ENCODE measurements at regions not wholly inside any gene's neighbourhood (a gene's known extent, or its start where the extent isn't known, plus 50 kb on each side); places are given as distances from the start of the nearest gene placed in this dataset.

DNA sequence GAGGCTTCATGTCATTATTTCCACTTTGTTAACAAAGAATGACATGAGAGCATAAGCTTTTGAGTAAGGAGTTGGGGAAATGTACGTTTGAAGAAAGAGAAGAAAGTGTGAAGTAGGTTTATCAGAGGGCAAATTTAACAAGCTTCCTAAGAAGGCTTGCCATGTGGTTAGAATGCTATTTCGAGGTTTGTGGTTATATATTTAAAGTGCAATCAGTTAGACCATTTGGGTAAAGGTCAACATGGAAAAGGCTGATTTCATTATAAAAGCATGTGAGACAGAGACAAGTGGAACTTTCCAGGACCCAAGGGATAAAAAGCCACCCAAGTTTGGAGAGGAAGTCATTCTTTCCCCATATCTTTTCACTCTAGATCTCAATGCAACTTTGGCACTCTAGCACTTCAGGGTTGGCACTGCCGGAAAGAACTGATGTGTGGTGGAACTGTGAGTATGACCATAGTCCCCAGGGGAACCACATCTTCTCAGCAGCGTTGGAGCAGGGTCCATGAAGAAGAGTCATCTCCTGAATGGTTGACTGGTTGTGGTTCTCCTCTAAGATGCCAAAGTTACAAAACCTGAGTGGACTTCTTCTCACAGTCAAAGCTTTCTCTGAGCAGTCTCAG lies 529.9 kb downstream of the MID1IP1 start:
- no peak for DNase-seq

DNA sequence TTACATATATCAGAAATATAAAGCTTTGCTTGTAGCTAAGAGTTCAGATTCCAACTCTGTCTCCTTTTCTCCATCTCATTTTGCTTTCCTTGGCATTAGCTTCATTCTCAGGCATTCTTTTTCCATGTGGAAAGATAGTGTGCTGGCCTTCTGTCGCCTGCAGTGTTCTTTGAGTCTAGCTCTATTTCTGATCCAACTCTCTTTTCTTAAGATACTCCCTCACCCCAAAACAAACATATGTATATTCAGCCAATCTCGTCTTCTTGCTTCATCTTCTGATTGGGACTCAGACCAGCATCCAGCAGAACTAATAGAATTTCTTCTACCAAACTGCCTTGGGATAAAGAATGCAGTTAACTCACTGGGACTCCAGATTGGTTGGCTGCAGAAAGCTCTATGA lies 532.2 kb downstream of the MID1IP1 start:
- DNase-seq, result no peak

- DNase-seq, result no peak
Observed at GRCh38 chrX:39335513-39336235, 534.4 kb downstream of the MID1IP1 start.

- DNase-seq, result peak; percentile 50 to 62
Observed at GRCh38 chrX:39336671-39337311, 535.5 kb downstream of the MID1IP1 start.

DNA sequence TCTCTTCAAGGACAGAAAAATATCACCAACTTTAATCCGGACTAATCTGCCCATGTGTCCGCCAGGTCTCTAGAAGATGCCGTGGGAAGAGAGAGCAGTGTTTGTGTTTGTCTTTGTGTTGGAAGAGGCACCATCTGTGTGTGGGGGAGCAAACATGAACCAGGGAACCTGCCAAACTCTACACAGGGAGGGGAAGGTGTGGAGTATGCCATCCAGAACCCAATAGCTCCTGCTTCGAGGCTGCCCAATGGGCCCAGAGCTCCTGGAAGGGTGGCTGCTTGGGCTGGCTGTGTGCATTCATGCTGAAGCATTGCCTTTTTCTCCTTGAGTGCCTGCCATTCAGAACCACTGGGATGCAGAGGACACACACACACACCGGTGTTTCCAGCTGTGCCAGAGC lies 536.2 kb downstream of the MID1IP1 start:
- DNase-seq, result no peak

DNA sequence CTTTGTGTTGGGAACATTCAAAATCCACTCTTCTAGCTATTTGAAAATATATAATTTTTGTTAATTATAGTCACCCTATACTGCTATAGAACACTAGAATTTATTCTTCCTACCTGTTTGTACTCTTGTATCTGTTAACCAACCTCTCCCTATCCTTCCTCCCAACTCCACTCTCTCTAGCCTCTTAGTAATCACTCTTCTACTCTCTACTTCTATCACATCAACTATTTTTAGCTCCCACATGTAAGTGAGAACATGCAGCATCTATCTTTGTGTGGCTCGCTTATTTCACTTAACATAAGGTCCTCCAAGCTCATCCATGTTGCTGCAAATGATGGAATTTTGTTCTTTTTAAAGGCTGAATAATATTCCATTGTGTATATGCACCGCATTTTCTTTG lies 537.3 kb downstream of the MID1IP1 start:
- DNase-seq, result no peak

GRCh38 chrX:39356119-39356807 lies 555.0 kb downstream of the MID1IP1 start:
- DNase-seq, result no peak

- no peak for DNase-seq
Observed at GRCh38 chrX:39360101-39360500, 558.8 kb downstream of the MID1IP1 start.

GRCh38 chrX:39361736-39362135 lies 560.5 kb downstream of the MID1IP1 start:
- no peak for DNase-seq

DNA sequence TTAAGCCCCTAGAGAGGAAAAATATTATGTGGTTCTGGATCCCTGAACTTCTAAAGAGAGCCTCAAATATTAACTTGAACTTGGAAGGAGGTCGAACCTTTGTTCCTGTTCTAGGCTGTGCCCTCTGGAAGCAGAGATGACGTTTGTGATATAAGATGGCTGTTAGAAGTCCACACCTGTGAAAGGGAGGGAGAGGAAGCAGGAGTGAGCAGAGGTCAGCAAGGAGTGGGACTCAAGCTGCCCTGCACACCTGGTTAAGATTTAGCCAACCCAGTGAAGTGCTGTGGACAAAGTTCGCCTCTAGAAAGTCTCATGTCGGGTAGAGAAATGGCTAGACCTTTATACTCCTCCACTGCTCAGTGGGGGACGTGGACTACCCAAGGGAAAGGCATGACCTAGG lies 566.2 kb downstream of the MID1IP1 start:
- DNase-seq, result no peak

GRCh38 chrX:39372115-39372514 lies 570.9 kb downstream of the MID1IP1 start:
- no peak for DNase-seq

DNA sequence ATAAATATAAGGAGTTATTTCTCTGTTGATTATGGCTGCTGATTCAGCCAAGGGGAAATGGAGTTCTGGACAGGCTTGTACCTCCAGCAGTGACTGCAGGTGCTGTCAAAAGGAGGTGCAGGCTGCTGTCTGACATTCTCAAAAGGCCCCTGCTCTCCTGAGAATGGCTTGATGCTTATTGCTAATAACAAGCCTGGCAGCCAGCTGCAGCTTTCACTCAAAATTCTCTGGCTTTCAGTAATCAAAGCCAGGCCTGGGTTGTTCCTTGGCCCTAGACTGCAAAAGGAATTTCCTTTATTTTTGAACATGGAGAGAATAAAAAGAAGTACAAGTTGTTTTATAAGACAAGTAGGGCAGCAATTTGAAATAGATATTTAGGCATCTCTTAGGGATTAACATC lies 575.9 kb downstream of the MID1IP1 start:
- DNase-seq, result no peak

GRCh38 chrX:39377773-39378172 lies 576.5 kb downstream of the MID1IP1 start:
- DNase-seq, result no peak

- DNase-seq, result peak; percentile 52 to 65
Observed at GRCh38 chrX:39381422-39381821, 580.2 kb downstream of the MID1IP1 start.

DNA sequence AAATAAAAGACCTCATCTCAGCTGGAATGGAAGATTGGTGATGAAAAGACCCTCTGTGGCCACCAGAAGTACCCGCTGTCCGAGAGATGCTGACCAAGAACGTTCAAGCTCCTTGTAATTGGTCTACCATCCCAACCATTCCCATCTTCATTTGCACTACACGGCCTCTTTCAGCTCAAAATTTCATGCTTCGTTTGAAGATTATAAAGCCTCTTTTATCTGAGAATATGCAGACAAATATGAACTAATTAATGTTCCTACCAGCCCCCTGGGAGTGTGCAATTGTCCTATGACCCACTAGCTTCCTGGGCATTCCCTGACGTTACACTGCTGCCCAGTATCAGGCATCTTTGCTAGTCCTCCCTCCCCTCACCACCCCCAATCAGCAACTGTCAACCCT lies 583.7 kb downstream of the MID1IP1 start:
- DNase-seq, result no peak

DNA sequence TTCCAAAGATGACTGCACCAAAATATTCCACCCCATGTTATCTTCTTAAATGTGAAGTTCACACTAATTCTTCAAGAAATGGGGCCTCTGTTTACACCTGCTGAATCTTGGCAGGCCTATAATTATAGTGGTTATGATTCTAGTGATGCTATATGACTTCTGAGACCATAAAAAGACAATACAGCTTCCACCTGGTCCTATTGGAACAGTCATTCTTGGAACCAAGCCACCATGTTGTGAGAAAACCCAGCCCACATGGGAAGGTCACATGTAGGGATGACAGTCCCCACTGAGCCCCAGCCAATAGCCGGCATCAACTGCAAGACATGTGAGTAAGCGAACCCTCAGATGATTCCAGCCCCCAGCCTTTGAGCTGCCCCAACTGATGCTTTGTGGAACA lies 587.5 kb downstream of the MID1IP1 start:
- no peak for DNase-seq

DNA sequence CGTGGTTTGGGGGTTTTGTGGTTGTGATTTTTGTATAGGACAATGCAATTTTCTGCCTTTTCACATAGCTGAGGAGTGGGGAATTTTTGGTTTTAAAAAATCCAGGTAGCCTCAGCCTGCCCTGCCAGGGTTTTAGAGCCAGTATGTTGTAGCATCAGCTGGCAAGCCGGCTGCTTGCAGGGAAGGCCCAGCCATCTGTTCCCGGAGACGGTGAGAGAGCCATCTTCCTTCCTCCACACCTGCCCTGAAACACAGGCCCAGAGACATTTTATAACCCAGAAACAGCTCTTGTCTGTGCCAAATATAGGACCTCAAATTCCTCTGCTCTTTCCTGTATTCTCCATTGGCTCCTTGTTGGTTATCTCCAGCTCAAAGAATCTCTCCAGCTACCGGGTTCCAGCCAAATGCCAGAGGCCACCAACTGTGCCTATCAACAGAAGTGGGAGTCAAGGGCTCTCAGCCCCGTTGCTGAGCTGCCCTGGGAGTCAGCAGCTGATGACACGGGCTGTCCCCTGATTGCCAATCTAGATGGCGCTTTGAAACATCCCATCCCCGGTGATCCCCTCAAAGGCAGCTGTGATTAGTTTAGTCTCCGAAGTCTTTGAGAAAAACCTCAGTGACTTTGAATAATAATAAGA lies 595.2 kb downstream of the MID1IP1 start:
- DNase-seq, result no peak

- DNase-seq, result peak in 1 of 2 donors; percentile 18
Observed at GRCh38 chrX:39397561-39398199, 596.4 kb downstream of the MID1IP1 start.

DNA sequence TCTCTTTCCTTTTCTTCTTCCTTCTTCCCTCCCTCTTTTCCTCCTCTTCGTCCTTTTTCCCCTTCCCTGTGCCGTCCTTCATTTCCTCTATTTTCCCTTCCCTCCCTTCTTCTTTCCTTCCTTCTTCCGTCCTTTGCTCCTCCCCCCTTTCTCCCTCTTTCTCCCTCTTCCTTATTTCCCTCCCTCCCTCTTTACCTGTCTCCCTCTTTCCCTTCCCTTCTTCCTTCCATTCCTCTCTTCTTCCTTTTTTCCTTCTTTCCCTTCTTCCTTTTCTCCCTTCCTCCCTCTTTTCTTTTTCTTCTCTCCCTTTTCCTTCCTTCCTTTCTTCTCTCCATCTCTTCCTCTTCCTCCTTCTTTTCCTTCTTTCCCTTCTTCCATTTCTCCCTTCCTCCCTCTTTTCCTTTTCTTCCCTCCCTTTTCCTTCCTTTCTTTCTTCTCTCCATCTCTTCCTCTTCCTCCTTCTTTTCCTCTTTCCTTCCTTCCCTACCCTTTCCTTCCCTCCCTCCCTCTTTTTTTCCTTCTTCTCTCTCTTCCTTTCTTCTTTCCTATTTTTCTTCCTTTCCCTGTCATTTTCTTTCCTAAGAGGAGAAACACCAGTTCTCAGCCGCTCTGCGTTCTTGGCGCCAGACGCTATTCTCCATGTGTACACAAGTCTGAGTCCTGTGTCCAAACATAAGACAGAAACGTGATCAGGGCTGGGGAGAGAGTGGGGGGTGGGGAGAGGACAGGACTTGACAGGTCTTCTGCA lies 597.1 kb downstream of the MID1IP1 start:
- DNase-seq, result peak in 1 of 2 donors; percentile 29

- DNase-seq, result peak in 1 of 2 donors; percentile 26
Observed at GRCh38 chrX:39398963-39399261, 597.7 kb downstream of the MID1IP1 start.

- no peak for DNase-seq
Observed at GRCh38 chrX:39399387-39399786, 598.1 kb downstream of the MID1IP1 start.

All from right lung (tissue), 2 donors.